Osteoblast (primary cell): ENCODE measurements at regions not wholly inside any gene's neighbourhood (a gene's known extent, or its start where the extent isn't known, plus 50 kb on each side); places are given as distances from the start of the nearest gene placed in this dataset.

Source experiments
- DNase-seq: peaks from one replicate; pipeline ENCODE4 v3.0.0; 2011; ENCODE audit warnings: low spot score, mixed read lengths; ENCODE audit not compliant: insufficient read length; ENCODE audit errors: missing footprints
- H2AFZ ChIP-seq: 2 replicates; pipeline ENCODE4 v1.6.0; 2011; ENCODE audit warnings: mild to moderate bottlenecking, low read length
- H3K27ac ChIP-seq: 2 replicates; pipeline ENCODE4 v1.5.1; 2011; ENCODE audit warnings: mild to moderate bottlenecking, low read depth, low read length, moderate library complexity
- H3K27me3 ChIP-seq: 2 replicates; pipeline ENCODE4 v1.6.0; 2012; ENCODE audit warnings: mild to moderate bottlenecking, control low read depth, inconsistent platforms, low read length, moderate library complexity; ENCODE audit not compliant: insufficient read depth
- H3K36me3 ChIP-seq: 2 replicates; pipeline ENCODE4 v1.5.1; 2011; ENCODE audit warnings: mild to moderate bottlenecking, low read length, control low read depth, moderate library complexity; ENCODE audit not compliant: insufficient read depth
- H3K4me1 ChIP-seq: 2 replicates; pipeline ENCODE4 v1.5.1; 2011; ENCODE audit warnings: mild to moderate bottlenecking, low read length, control low read depth, moderate library complexity; ENCODE audit not compliant: insufficient read depth
- H3K4me2 ChIP-seq: 2 replicates; pipeline ENCODE4 v1.6.0; 2011; ENCODE audit warnings: mild to moderate bottlenecking, low read length; ENCODE audit not compliant: insufficient read depth
- H3K4me3 ChIP-seq: fragments of 200-600 bp; sonication (generic); 3 replicates; pipeline ENCODE4 v1.5.1; 2012; ENCODE audit warnings: mild to moderate bottlenecking, low read length, inconsistent platforms; ENCODE audit not compliant: insufficient read depth
- H3K79me2 ChIP-seq: 2 replicates; pipeline ENCODE4 v1.6.0; 2012; ENCODE audit warnings: mild to moderate bottlenecking, low read length, control low read depth, inconsistent platforms; ENCODE audit not compliant: insufficient read depth
- H3K9me3 ChIP-seq: 2 replicates; pipeline ENCODE4 v1.5.1; 2011; ENCODE audit warnings: low read depth, low read length, control low read depth
- H4K20me1 ChIP-seq: 2 replicates; pipeline ENCODE4 v1.6.0; 2012; ENCODE audit warnings: mild to moderate bottlenecking, low read length, control low read depth; ENCODE audit not compliant: insufficient read depth
- TF ChIP-seq, protein P1 (sequence below): IDR thresholded peaks from 2 replicates; pipeline ENCODE4 v1.5.1; 2011; ENCODE audit warnings: mild to moderate bottlenecking, low read depth, low read length, moderate library complexity; ENCODE audit errors: extremely low read depth

DNA sequence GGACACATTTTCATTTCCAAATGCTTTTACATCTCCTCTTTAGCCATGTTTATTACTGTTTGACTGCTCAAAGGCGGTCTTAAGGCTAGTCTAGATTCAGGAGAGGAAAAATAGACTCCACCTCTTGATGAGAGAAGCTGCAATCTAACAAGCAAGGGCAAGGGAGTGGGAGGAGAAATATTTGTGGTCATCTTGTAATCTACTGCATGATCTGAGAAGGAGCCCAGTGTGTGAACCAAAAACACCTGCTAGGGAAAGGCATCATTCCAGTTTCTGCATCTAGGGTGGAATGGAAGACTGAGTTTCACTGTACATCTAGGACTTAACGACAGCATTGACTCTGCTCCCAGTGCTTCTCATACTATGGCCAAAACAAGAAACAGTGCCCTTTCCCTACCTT lies 232.2 kb upstream of the HS3ST3A1 start:
- TF ChIP-seq, protein P1, sequence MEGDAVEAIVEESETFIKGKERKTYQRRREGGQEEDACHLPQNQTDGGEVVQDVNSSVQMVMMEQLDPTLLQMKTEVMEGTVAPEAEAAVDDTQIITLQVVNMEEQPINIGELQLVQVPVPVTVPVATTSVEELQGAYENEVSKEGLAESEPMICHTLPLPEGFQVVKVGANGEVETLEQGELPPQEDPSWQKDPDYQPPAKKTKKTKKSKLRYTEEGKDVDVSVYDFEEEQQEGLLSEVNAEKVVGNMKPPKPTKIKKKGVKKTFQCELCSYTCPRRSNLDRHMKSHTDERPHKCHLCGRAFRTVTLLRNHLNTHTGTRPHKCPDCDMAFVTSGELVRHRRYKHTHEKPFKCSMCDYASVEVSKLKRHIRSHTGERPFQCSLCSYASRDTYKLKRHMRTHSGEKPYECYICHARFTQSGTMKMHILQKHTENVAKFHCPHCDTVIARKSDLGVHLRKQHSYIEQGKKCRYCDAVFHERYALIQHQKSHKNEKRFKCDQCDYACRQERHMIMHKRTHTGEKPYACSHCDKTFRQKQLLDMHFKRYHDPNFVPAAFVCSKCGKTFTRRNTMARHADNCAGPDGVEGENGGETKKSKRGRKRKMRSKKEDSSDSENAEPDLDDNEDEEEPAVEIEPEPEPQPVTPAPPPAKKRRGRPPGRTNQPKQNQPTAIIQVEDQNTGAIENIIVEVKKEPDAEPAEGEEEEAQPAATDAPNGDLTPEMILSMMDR = no peak
- Histone ChIP-seq H3K4me1 (no peaks in the 10 kb centered on the region), H3K4me2 (no peak overlapping the region), H4K20me1 (no peaks in the 10 kb centered on the region), H3K27me3 (no peaks in the 10 kb centered on the region), H3K79me2 (no peaks in the 10 kb centered on the region), H3K36me3 (no peaks in the 10 kb centered on the region), H3K4me3 (no peak overlapping the region), H3K9me3 (no peaks in the 10 kb centered on the region), H2AFZ (no peak overlapping the region), H3K27ac (no peak overlapping the region)
- no peak for DNase-seq

DNA sequence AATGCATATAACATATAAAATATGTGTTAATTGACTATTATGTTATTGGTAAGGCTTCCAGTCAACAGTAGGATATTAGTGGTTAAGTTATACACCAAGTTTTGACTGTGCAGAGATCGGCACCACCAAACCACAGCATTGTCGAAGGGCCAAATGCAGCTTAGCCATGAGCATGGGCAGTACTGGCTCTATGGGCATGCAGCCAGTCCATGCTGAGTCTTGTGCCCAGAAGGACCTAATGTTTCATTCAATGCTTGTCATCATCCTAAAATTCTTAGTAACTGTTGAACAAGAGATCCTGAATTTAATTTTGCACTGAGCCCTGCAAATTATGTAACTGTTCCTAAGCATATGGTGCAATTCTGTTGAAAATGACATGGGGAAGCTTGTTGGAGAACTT lies 233.4 kb upstream of the HS3ST3A1 start:
- DNase-seq = no peak
- Histone ChIP-seq H3K4me1 (no peaks in the 10 kb centered on the region), H3K27ac (no peak overlapping the region), H3K9me3 (no peaks in the 10 kb centered on the region), H3K4me3 (no peak overlapping the region), H3K36me3 (no peaks in the 10 kb centered on the region), H2AFZ (no peak overlapping the region), H3K79me2 (no peaks in the 10 kb centered on the region), H3K27me3 (no peaks in the 10 kb centered on the region), H3K4me2 (no peak overlapping the region), H4K20me1 (no peaks in the 10 kb centered on the region)
- TF ChIP-seq, protein P1 = no peak

DNA sequence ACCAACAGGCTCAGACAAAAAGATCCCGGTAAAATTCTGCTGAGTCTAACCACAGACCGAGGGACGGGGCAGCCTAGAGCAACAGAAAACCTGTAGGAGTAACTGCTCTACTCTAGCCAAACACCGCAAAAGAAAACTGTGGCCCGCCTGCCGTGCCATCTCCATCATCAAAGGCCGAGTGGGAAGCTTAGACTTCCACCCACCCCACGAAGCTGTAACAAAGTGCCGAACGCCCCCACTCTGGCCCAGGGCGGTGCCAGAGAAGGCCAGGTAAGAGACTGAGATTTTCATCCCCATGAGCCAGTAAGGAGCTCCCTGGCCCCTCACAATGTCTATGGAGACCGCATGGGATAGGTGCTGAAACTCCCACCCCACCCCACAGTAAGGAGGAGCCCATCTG lies 231.9 kb upstream of the COX10 start:
- H4K20me1 ChIP-seq = no peaks in the 10 kb centered on the region
- H2AFZ ChIP-seq = no peak overlapping the region
- no peaks in the 10 kb centered on the region for H3K36me3 ChIP-seq
- no peak for DNase-seq
- H3K27me3 ChIP-seq = no peaks in the 10 kb centered on the region
- no peaks in the 10 kb centered on the region for H3K4me1 ChIP-seq
- TF ChIP-seq, protein P1 = no peak
- H3K4me2 ChIP-seq = no peak overlapping the region
- H3K79me2 ChIP-seq = no peaks in the 10 kb centered on the region
- H3K27ac ChIP-seq = no peak overlapping the region
- no peak overlapping the region for H3K4me3 ChIP-seq
- no peaks in the 10 kb centered on the region for H3K9me3 ChIP-seq

DNA sequence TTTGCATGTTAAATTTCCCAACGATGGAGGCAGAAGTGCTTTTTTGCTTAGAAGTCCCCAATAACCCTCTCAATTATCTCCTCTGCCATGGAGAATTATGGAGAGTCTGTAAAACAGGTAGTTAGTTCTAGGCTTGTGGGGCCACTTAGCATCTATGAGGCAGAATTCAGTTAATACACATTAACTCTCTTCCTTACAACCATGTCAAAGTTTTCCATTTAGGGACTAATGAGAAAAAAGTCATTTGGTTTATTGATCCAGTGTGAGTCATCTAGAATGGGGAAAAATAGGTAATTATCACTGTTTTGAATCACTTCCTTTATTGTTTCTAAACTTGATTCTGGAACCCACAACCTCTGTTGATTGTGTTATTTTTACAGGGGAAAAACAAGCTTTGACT lies 229.1 kb upstream of the COX10 start:
- Histone ChIP-seq H3K4me1 (no peaks in the 10 kb centered on the region), H2AFZ (no peak overlapping the region), H3K9me3 (no peaks in the 10 kb centered on the region), H3K36me3 (no peaks in the 10 kb centered on the region), H3K79me2 (no peaks in the 10 kb centered on the region), H3K27me3 (no peaks in the 10 kb centered on the region), H3K27ac (no peak overlapping the region), H4K20me1 (no peaks in the 10 kb centered on the region), H3K4me3 (no peak overlapping the region), H3K4me2 (no peak overlapping the region)
- DNase-seq = no peak
- TF ChIP-seq, protein P1 = no peak
